Midbrain (tissue), 1 donor: ENCODE measurements at regions not wholly inside any gene's neighbourhood (a gene's known extent, or its start where the extent isn't known, plus 50 kb on each side); places are given as distances from the start of the nearest gene placed in this dataset.
"Not testable (repeated sequence)": the region's sequence is repeated elsewhere in the genome, so short reads cannot be mapped to it uniquely, and the experiment has no call there.

Source experiments
- DNase-seq: peaks from one replicate; lab custom pipeline; 2025; lab: John Stamatoyannopoulos, UW

GRCh38 chr4:77306496-77306895, 149.5 kb downstream of the CCNG2 start:
- DNase-seq = no peak

- no peak for DNase-seq
These were observed 151.8 kb downstream of the CCNG2 start for GRCh38 chr4:77308843-77309242.

DNA sequence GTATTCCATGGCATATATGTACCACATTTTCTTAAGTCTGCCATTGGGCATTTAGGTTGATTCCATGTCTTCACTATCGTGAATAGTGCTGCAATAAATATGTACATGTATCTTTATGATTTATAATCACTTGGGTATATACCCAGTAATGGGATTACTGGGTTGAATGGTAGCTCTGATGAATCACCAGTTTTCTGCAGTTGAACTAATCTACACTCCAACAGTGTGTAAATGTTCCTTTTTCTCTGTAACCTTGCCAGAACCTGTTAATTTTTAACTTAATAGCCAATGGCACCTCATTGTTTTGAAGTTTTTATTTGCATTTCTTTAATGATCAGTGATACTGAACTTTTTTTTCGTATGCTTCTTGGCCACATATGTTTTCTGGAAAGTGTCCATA, 152.5 kb downstream of the CCNG2 start:
- DNase-seq = no peak

DNA sequence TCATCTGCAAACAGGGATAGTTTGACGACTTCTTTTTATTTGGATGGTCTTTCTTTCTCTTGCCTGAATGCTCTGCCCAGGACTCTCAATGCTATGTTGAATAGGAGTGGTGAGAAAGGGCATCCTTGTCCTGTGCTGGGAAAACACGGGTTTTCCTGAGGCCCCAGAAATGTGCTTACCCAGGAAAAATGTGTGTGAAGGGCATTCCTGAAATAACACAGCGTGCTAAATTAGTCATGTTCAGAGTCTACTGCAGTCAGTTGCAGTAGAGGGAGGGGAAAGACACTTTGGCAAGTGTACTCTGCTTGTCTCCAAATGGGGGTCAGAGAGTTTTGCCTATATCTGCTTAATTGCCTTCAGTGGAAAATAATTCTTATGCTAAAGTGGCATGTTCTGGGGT, 153.9 kb downstream of the CCNG2 start:
- DNase-seq = no peak

- no peak for DNase-seq
These were observed 157.7 kb downstream of the CCNG2 start for GRCh38 chr4:77314697-77315096.

DNA sequence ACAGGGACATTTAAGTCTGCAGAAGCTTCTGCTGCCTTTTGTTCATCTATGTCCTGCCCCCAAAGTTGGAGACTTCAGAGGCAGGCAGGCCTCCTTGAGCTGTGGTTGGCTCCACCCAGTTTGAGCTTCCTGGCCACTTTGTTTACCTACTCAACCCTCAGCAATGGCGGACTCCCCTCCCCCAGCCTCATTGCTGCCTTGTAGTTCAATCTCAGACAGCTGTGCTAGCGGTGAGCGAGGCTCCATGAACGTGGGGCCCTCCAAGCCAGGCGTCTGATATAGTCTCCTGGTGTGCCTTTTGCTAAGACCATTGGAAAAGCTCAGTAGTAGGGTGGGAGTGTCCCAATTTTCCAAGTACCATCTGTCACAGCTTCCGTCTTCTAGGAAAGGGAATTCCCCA, 170.1 kb downstream of the CCNG2 start:
- DNase-seq = no peak

- DNase-seq = no peak
These were observed 175.8 kb downstream of the CCNG2 start for GRCh38 chr4:77332696-77333270.

DNA sequence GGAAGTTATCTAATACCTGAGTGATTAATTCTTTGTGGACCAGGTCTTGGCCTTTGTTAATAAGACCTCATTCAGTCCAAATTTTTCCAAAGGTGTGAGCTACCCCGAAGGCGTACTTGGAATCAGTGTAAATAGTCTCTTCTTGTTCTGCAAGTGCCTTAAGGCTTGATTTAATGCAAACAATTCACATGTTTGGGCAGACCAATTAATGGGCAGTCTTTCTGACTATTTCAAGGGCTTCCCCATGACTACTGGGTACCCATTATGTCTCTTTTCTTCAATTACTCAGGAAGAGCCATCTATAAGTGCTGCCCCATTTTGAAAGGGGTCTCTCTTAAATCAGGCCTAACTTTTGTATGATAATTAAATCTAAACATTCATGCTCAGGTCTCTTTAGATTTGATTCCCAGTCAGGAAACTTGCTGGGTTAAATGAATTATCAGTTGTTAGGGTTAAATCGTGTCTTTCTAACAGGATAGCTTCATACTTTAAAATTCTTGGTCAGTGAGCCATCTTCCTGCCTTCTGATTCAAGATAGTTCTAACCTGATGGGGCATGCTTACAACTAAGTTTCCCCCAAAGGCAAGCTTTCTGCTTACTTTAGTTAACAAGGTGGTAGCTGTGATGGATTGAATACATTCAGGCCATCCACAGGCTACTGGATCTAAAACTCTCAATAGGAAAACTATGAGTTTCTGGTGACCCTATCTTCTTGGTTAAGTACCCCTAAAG, 179.6 kb downstream of the CCNG2 start:
- DNase-seq = no peak

- DNase-seq = no peak
These were observed 185.3 kb downstream of the CCNG2 start for GRCh38 chr4:77342170-77342810.

DNA sequence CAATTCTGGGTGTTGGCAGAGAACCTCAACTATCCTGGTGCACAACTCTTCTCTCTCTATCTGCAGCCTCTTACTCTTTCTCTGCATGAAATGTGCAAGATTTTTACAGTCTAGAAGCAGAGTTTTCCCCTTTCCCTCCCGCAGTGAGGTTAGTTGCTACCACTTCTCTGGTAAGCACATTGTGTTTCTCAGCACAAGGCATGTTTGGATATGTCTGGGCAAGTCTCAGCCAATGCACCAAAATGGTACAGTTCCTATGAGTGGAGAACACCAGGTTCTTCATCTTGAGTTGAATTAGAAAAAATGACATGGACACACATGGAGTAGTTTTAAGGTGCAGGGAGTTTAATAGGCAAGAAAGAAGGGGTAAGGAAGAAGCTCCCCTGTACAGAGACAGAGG, 187.0 kb downstream of the CCNG2 start:
- DNase-seq = no peak

- no peak for DNase-seq
These were observed 187.8 kb downstream of the CCNG2 start for GRCh38 chr4:77344784-77345183.

DNA sequence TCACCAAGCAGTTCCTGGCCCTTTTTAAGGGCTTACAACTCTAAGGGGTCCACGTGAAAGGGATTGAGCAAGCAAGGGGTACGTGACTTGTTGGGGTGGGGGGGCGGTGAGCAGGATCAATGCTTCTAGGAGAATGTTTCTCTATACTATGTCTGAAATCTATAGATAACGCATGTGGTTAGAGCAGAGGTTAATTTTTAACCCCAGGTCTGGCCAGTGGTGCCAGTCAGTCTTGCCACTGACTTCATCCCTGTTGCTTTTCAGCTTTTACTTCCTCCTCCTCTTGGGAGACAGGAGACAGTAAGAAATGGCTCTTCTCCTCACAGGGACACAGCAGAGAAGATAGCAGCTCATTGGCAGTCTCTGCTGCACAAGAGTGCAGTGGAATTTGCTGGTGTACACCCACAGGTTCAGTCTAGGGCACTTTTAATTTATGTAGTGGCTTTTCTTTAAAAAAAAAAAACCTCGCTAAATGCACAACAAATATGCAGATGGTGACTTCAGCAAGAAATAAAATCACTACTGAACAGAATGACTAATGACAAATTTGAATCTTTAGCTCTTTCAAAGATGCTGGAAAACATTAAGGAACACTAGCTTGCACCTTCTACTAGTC, 190.5 kb downstream of the CCNG2 start:
- DNase-seq = no peak

DNA sequence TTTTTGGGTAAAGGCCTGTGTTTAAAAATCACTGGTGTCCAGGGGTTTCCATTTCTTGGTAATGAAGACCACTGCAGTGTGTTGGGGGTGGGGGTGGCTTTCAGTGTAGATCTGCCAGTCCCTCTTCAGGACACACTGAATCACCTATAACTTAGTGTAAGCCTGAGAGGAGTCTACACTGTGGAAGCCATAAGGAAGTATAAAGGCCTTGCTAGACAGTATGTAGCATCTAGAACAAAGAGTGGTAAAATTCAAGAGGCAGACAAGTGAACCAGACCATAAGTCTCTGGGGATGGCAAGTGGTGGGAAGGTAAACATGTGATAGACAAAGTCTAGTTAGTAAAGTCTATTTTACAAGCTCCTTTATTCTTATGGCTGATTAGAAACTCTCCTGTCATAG, 191.8 kb downstream of the CCNG2 start:
- DNase-seq = no peak

DNA sequence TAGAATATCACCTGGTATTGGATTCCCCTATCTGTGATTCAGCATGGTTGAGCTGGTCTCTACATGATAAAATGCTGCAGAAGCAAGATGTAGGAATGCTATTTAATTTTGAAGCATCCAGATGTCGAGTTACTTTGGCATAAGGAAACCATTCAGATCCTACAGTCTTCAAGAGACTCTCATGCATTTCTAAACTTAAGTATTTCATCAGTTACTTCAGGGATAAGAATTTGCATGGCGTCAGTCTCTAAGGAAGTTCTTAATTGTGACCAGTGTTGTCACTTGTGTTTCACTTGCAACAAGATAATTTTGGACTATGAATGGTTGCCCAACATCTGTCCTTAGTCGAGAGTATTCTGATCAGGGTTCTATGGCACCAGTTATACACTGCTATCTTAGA, 192.4 kb downstream of the CCNG2 start:
- DNase-seq = no peak

- no peak for DNase-seq
These were observed 192.8 kb downstream of the CCNG2 start for GRCh38 chr4:77349796-77350195.

DNA sequence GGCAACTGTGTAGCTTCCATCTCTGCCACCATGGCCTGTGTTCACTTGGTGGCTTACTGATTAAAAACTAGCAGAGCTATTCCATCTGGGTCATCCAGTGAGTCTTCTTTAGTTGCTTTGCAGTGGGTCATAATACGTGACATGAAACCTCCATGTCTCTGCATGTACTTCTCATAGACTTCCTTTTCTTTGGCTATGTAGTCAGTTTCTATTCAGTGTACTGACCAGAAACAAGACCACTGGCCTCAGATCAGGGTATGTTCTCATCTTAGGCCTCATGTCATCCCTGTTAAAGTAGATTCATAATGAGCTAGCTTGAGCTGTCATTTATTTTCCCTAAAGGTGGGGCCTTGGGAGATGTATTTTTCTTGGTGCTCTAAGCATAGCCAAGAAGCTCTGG, 195.2 kb downstream of the CCNG2 start:
- no peak for DNase-seq

DNA sequence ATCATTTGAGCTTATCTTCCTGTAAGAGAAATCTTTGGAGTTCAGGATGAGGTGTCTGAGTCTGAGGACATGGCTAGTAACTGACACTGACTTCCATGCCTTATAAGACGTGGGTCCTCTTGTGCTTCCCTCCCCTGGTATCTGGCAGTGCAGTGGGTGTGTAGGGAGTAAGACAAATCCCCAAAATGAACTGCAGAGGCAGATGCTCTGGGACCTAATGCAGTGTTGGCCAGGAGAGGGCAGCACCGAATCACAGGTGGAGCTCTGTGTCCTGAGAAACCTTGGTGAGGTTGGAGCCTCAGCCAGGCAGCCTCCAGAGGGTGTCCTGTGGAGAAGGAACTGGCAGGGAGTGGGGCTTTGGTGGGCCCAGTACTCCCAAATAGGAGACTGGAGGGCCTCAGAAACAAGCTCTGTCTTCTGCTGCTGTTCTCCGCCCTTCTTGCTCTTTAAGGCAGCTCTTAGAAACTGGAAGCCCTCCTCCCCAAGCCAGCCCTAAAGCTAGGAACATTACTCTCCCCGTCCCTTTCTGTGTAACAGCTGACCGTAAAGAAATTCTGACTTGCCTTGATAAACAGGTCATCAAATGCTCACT, 196.8 kb downstream of the CCNG2 start:
- not testable (repeated sequence) for DNase-seq

DNA sequence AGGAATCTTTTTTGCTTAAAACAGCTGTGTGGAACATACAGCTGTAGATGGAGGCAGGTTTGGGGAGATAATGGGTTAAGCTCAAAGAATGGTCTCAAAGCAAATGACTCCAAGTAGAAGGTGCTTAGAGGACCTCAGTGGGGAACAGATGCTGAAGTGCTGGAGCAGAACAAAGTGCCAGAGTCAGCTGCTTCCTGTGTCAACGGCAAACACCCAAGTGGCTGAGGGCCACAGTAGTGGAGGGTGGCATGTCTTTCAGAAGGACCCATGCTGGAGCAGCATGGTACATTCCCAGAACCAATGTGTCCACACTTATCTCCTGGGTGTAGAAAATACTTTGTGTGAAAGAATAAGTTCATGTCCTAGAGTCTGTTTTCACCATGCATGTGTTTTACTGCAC, 197.5 kb downstream of the CCNG2 start:
- no peak for DNase-seq

DNA sequence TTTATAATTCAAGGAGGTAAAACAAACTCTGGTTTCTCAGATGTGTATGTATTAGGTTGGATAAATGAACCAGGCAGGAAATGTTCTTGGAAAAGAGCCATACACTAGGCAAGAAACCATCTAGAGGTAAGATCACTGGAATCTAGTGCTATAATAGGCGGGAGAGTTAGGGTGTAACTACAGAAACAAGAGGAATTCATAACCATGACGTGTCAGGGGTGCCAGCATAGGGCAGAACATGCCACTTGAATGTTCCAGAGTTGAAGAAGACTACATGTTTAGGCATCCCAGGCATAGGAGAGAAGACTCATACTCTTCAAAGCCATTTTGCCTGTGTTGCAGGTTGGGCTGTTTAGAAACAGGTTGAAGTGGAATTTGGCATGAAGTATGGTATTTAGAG, 198.7 kb downstream of the CCNG2 start:
- DNase-seq = no peak

DNA sequence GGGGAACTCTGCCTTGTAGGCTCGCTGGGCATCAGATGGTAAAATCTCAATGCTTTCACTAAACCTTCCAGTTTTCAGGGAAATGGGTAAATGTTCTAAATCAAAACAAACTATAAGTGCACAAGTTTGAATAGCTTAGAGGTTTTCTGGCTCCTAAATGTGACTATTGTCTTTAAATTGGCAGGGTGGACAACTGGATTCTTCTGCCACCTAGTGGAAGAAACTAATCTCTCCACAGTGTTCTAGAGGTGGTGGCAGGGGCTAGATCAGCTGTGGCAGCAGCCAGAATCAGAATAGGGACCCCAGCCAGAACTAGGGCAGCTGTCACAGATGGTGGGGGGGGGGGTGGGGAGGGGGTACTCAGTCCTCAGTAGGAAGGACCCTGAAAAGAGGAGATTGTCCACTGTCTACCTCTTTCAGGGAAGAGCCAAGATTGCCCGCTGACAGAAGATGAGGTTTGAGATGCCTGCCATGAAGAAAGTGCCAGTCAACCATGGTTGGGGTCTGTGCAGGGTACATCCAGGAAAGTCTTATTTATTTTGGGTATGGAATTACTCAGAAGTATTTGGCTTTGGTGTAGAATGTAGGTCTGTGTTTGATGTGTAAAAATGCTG, 201.4 kb downstream of the CCNG2 start:
- DNase-seq = peak; percentile 57

DNA sequence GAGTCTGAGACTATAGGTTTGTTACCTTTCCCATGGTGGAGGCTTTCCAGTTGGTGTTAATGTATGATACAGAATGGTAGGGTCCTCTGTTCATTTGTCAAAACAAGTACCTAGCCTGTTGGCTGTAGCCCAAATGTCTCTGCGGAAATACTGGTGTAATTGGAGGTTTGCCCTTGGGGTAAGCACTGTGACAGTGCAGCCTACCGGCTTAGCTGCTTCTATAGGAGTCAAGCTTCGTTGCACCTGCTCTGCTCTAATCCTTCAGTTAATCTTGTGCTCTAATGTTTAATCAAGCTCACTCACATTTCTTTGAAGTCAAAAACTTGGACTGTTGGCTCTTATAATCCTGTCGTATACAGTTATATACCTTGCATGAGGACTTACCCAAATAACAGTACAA, 203.4 kb downstream of the CCNG2 start:
- no peak for DNase-seq

DNA sequence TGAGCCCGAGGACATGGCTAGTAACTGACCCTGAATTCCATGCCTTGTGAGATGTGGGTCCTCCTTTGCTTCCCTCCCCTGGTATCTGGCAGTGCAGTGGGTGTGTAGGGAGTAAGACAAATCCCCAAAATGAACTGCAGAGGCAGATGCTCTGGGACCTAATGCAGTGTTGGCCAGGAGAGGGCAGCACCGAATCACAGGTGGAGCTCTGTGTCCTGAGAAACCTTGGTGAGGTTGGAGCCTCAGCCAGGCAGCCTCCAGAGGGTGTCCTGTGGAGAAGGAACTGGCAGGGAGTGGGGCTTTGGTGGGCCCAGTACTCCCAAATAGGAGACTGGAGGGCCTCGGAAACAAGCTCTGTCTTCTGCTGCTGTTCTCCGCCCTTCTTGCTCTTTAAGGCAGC, 209.9 kb downstream of the CCNG2 start:
- not testable (repeated sequence) for DNase-seq
